Lower lobe of right lung (tissue), 2 donors: ENCODE measurements at regions not wholly inside any gene's neighbourhood (a gene's known extent, or its start where the extent isn't known, plus 50 kb on each side); places are given as distances from the start of the nearest gene placed in this dataset.

Experiments used
- ATAC-seq, 2 donors: fragments of 200-7000 bp; cut with Tn5 transposase; one replicate each; pipeline ENCODE4 v1.9.1; 2020 to 2022; ENCODE audit warnings: mild to moderate bottlenecking in 2 of 2, moderate library complexity in 2 of 2
- DNase-seq: peaks from one replicate; pipeline ENCODE4 v3.0.0-alpha.2; 2020
- H3K27ac ChIP-seq: fragments of 200-600 bp; one replicate; pipeline ENCODE4 v1.8.0; 2022
- H3K27me3 ChIP-seq: fragments of 200-600 bp; one replicate; pipeline ENCODE4 v1.8.0; 2022; ENCODE audit warnings: low read depth
- H3K36me3 ChIP-seq: fragments of 200-600 bp; one replicate; pipeline ENCODE4 v1.8.0; 2022; ENCODE audit warnings: mild to moderate bottlenecking
- H3K4me1 ChIP-seq: fragments of 200-600 bp; one replicate; pipeline ENCODE4 v1.8.0; 2022
- H3K4me3 ChIP-seq: fragments of 200-600 bp; one replicate; pipeline ENCODE4 v1.8.0; 2022; ENCODE audit warnings: mild to moderate bottlenecking
- H3K9me3 ChIP-seq: fragments of 200-600 bp; one replicate; pipeline ENCODE4 v1.8.0; 2022
- CTCF ChIP-seq: fragments of 200-600 bp; IDR thresholded peaks from one replicate; pipeline ENCODE4 v1.8.0; 2022; ENCODE audit warnings: antibody characterized with exemption, mild to moderate bottlenecking
- intact Hi-C: fragments of 100-400 bp; cut with DNase I; formaldehyde crosslinking; loops from one replicate; pipeline ENCODE4 v1.11.0; 2022
- donor health status: DM: no; HTN: yes; CAD: no; lungs with severe emphysema.

- no peak overlapping the region for H3K27ac ChIP-seq
- no peaks in the 10 kb centered on the region for H3K36me3 ChIP-seq
- no peak for TF ChIP-seq CTCF
- H3K4me1 ChIP-seq: no peaks in the 10 kb centered on the region
- DNase-seq (no peak), ATAC-seq (no peak)
- no peak overlapping the region for H3K4me3 ChIP-seq
- H3K27me3 ChIP-seq: no peaks in the 10 kb centered on the region
- intact Hi-C loops: no loop called here
- no peaks in the 10 kb centered on the region for H3K9me3 ChIP-seq
Observed at GRCh38 chr2:67872481-67872880, 190.3 kb downstream of the C1D start.

- intact Hi-C loops: no loop called here
- no peak for TF ChIP-seq CTCF
Observed at GRCh38 chr2:67873916-67874315, 188.9 kb downstream of the C1D start.

GRCh38 chr2:67876176-67876575, 186.6 kb downstream of the C1D start:
- H3K4me3 ChIP-seq: no peak overlapping the region
- intact Hi-C loops: no loop called here
- DNase-seq: no peak
- H3K9me3 ChIP-seq: no peaks in the 10 kb centered on the region
- TF ChIP-seq CTCF: no peak
- H3K4me1 ChIP-seq: no peaks in the 10 kb centered on the region
- no peaks in the 10 kb centered on the region for H3K36me3 ChIP-seq
- no peak for ATAC-seq
- H3K27me3 ChIP-seq: no peaks in the 10 kb centered on the region
- H3K27ac ChIP-seq: no peak overlapping the region

More at GRCh38 chr2:67873916-67874315, 188.9 kb downstream of the C1D start:
- Histone ChIP-seq H3K9me3 (no peaks in the 10 kb centered on the region), H3K27ac (no peak overlapping the region), H3K4me3 (no peak overlapping the region), H3K4me1 (no peaks in the 10 kb centered on the region), H3K27me3 (no peaks in the 10 kb centered on the region), H3K36me3 (no peaks in the 10 kb centered on the region)
- DNase-seq: no peak
- no peak for ATAC-seq

GRCh38 chr2:67877301-67877700, 185.5 kb downstream of the C1D start:
- intact Hi-C loops: no loop called here
- Histone ChIP-seq H3K27me3 (no peaks in the 10 kb centered on the region), H3K4me1 (no peaks in the 10 kb centered on the region), H3K36me3 (no peaks in the 10 kb centered on the region), H3K9me3 (no peaks in the 10 kb centered on the region), H3K27ac (no peak overlapping the region), H3K4me3 (no peak overlapping the region)
- DNase-seq (no peak), ATAC-seq (no peak)
- TF ChIP-seq CTCF: no peak

GRCh38 chr2:67878743-67879142, 184.1 kb downstream of the C1D start:
- no peak overlapping the region for H3K27ac ChIP-seq
- ATAC-seq: no peak
- no peaks in the 10 kb centered on the region for H3K9me3 ChIP-seq
- H3K36me3 ChIP-seq: no peaks in the 10 kb centered on the region
- H3K27me3 ChIP-seq: no peaks in the 10 kb centered on the region
- intact Hi-C loops: no loop called here
- DNase-seq: no peak
- TF ChIP-seq CTCF: no peak
- no peaks in the 10 kb centered on the region for H3K4me1 ChIP-seq
- no peak overlapping the region for H3K4me3 ChIP-seq
